ELR (cell line): ENCODE measurements at regions not wholly inside any gene's neighbourhood (a gene's known extent, or its start where the extent isn't known, plus 50 kb on each side); places are given as distances from the start of the nearest gene placed in this dataset.

Experiments used
- DNase-seq: peaks from one replicate; pipeline ENCODE4 v3.0.0-alpha.2; 2015; ENCODE audit warnings: low read depth

GRCh38 chr6:14328163-14328562 lies 210.6 kb downstream of the CD83 start:
- no peak for DNase-seq

DNA sequence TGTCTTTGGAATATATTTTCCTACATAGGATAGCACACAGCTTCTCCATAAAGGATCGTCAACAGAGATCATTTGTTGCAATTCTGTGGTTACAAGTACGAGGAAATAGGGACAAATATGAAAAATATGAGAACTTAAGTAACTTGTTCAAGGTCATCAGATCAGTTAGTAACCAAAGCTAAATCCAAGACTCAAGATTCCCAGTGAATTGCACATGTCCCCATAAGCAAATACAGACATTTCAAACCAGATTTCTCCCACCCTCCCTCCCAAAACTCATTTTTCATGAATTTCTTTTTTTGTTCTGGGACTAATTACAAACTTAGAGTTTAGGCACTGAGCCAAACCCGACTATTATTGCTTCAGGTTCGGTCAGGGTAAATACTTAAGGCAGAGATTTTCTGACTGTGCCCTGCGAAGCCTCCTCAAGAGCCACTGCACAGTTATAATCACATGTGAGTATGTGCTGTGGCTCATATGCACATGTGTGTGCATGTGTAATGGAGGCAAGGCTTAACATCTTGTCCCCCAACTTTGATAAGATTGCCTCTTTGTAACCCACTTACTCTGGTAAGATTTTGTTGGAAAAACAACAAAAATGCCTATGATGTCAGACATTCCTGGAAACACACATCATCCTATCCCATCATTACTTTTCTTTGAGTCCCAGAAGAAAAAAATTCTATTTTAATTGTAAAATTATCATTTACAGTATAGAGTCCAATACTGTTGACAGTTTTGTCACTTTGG lies 216.2 kb downstream of the CD83 start:
- peak; percentile 30 for DNase-seq

DNA sequence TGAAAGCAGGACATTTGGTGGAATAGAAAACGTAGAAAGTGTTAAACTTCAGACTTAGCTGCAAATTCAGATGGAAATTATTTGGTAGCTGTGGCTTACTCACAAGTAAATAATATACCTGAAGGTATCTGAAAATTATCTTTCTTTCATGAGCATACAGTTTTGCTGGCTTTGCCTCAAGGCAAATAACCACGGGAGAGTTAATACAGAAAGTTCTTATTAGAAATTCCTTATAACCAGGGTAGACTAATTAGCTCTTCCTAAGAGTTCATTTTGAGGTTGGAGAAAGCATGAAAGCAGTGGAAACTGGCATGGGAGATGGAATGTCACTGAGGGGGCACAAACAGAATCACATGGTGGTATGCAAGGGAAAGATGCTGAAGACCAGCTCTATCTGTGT lies 217.5 kb downstream of the CD83 start:
- no peak for DNase-seq

DNA sequence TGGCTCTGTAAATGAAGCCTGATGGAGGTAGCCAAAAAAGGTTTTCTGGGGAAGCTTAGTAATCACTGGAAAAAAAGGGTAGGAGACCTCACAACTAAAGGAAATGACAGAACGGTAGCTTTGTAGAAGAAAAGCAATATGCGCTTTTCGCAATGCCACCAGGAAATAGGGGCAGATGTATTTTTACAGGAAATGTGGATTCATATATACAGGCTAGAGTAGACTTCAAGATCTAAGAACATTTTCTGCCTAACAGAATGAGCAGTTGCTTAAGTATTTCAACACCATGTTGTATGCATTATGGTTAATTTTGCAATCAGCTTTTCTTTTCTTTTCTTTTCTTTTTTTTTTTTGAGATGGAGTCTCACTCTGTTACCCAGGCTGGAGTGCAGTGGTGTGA lies 219.6 kb downstream of the CD83 start:
- no peak for DNase-seq

- no peak for DNase-seq
Observed at GRCh38 chr6:14339172-14339571, 221.6 kb downstream of the CD83 start.

DNA sequence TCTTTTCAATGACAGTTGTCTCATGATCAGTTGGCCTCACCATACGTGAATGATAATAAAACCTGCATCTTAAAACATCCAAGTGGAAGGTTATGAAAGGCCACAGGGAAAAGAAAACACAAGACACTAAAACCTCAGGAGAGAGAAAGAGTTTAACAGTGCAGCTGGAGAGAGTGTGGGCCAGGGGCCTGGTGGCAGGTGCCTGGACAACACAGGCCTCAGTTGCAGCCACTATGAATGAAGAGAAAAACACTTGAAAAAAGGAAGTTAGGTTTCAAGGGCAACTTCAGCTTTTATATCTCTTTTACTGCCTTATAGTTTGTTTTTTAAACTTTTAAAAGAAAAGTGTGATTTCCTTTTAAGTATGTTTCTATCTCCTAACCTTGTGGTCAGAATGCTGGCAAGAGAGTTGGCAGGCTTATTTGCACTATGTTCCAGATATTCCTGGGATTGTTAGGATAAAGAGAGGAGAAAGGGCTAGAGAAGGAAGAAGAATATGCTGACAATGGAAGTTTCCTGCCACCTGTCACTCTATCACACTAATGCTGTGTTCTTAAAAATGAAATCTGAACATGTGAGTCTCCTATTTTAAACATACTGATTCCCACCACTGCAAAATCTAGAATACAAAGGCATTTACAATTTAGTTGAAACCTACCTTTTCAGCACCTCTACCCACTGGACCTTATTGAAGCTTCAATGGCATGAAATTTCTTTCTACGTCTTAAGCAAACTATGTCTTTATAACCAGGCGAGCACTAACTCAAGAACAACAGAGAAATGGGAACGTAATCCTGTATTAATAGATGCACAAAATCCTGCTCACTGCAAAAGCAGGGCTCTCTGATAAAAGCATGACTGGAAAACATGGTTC lies 222.4 kb downstream of the CD83 start:
- no peak for DNase-seq

- DNase-seq = no peak
Observed at GRCh38 chr6:14344486-14344885, 226.9 kb downstream of the CD83 start.

- DNase-seq = no peak
Observed at GRCh38 chr6:14348389-14348788, 230.8 kb downstream of the CD83 start.

DNA sequence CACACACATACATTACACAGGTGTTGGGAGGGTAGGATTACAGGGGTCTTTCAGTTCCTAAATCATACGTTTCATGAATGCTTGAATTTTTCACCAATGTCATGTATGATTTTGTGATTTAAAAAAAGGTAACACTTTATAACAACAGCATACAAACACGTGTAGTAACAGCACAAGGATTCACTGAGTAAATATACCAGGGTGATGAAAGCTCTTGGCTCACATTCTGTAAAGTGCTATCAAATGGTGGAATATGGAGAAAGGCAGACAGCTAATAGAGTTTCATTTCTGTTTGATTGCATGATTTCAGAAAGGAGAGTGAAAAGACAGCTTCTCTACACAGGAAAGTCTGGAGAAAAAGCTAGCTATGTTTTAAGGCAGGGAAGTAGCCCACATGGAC lies 231.9 kb downstream of the CD83 start:
- no peak for DNase-seq

- DNase-seq = no peak
Observed at GRCh38 chr6:14350210-14350609, 232.6 kb downstream of the CD83 start.

- no peak for DNase-seq
Observed at GRCh38 chr6:14353281-14353680, 235.7 kb downstream of the CD83 start.

- no peak for DNase-seq
Observed at GRCh38 chr6:14353798-14354197, 236.2 kb downstream of the CD83 start.

DNA sequence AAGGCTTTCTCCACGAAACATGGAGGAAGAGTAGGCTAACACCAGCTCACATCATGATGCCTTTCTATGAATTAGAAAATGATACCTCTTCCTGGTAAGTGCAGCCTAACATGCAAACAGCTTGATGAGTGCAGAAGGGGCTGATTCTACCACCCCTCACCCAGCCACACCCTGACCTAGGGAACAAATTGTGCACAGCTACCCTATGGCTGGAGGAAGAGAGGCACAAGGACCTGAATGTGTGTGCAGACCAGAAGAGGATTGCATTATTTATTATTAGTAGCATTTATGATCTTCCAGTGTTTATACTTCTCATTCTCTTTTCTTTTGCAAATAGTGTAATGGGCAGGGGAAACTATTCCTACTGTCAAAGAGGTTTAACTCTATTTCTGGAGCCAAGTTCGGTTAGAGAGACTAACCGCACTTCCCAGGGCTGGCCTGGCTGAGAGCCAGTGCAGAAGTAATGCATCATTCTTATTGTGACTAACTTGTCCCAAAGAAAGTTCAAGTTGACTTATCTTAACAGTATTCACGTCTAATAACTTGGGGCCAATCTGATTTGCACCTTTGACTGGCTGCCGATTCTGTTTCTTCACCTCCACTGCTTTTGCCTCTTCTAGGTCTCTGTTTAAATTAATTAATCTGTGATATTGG lies 237.5 kb downstream of the CD83 start:
- DNase-seq = peak; percentile 77

DNA sequence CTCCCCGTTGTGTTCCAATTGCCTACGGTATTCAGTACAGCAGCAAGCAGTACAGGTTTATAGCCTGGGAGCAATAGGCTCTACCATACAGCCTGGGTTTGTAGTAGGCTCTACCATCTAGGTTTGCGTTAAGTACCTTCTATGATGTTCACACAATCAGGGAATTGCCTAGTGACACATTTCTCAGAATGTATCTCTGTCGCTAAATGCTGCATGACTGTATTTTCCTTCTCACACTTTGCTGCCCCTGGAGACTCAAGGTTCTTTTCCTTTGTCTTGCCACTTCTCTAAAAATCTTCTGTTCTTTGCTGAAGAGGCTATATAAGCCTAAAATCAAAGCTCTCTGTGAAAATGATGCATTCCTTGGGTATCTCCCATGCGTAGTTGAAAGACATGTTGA lies 241.9 kb downstream of the CD83 start:
- DNase-seq = no peak

DNA sequence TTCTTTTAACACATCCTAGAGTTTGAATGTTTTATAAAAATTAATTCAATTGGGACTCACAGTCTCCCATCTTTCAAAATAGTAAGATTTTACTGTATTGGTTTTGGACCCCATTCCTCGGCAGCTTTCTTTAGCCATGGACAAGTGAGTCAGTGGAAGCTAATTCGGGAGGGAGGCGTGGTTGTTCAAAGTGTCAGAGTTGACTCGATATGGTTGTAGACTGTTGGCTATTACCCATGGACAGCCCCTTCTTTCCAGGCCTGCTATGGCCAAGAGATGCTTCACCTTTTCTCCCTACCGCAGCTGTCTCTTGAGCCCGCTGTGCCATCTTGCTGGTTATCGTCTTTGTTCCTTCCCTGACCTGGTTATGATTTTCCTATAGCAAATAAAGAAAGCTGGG lies 243.0 kb downstream of the CD83 start:
- DNase-seq = no peak

GRCh38 chr6:14361297-14361696 lies 243.7 kb downstream of the CD83 start:
- no peak for DNase-seq

DNA sequence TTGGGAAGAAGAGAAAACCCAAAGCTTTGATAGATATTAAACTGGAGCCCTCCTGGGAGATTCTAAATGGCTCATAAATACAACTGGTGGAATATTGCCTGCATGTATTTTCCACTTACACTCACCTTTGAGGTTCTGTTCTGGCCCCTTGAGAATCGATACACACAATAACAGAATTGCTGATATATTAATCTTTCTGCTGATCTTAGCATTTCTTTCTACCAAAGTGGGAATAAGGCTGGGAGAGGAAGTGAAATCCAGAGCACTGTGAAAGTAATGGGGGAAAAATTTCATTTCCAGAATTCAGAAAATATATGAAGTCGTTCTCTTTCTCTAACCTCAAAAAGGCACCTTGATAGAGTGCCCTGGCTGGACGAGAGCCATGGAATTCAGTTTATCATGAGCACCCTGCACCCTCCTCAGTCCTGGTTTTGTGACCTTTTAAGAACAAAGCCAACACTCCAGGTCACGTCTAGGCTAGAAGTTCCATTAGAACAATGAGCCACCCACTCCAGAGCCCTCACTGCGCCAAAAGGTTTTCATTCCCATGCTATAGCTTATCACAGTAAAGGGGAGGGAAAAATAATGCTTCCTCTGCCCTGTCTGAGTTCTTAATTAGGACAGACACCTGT lies 244.5 kb downstream of the CD83 start:
- no peak for DNase-seq

GRCh38 chr6:14364370-14364769 lies 246.8 kb downstream of the CD83 start:
- no peak for DNase-seq

DNA sequence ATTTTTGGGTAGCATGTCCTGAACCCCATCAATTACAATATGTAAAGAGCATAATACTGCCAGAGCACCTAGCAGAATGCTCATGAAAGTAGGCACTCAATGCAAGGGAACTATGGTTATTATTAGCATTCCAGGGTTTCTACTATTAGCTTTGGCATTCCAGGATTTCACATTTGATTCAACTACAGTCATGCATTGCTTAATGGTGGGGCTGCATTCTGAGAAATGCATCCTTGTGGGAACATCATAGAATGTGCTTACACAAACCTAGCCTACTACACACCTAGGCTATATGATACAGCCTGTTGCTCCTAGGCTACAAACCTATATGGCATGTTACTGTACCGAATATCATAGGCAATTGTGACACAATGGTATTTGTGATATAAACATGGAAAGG lies 247.8 kb downstream of the CD83 start:
- DNase-seq = peak; percentile 10

DNA sequence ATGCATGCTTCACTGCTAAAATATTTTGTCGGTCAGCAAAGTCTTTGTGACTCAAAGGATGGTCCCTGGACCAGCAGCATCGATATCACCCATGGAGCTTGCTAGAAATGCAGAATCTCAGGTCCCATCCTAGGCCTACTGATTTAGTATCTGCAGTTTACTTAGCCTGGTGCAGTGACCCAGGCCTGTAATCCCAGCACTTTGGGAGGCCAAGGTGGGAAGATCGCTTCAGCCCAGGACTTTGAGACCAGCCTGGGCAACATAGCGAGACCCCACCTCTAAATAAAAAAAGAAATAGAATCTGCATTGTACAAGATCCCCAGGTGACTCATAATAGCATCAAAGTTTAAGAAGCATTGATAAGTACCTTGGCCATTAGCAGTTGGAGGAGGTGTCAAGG lies 248.7 kb downstream of the CD83 start:
- no peak for DNase-seq

DNA sequence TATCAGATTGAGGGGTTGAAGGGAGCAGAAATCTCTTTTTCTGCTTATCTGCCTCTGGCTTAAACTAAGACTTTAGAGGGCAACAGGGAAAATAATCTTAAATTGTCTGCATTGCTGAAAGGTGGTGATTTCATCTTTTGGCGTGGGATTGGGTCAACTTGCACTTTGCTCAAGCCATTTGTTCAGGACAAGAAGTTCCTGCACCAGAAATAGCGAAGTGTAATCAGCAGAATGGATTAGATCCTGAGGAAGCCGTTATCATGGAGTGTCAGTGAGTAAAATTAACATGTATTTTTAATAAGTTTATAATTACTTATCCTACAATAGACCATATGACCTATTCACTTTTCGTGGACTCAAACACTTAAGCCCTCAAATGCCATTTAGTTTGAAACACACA lies 249.3 kb downstream of the CD83 start:
- DNase-seq = no peak

DNA sequence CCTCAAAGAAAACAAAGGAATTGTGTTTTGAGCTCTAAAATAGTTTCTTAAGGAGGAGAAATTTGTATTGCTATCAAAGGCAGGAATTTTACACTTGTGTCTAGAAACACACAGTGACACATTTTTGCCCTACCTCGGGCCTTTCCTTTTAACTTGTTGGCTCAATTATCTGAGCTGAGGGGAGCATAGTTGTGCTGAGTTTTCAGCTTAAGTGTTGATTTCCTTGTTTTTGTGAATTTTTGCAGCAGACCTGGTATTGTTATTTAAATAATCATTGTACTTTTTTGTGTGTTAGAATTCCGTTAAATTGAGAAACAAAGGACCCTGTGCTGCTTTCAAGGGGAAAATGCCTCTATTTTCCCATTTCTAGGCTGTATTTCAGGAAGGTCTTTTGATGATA lies 249.7 kb downstream of the CD83 start:
- DNase-seq = no peak

DNA sequence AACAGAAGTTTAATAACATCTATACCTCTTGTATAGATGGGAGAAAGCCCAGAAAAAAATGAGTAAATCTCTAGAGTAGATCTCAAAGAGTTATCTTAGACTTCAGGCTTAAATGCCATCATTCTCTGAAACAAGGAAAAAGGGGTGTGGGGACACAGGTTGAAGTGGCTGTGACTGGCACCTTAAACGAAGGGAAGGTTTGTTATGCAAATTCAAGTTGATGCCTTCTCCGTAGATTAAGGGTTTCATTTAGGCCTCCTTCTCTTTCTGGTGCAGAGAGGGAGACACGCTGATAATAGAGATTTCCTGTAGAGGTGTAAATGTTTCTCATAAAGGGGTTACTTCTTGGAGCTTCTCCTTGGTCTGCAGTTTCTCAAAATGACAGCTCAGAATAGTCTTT lies 252.1 kb downstream of the CD83 start:
- no peak for DNase-seq
